PC-9 (cell line): ENCODE measurements at regions not wholly inside any gene's neighbourhood (a gene's known extent, or its start where the extent isn't known, plus 50 kb on each side); places are given as distances from the start of the nearest gene placed in this dataset.

Experiments used
- BruUV-seq: library from RNA; stranded (reverse); fragments of 400-500 nt; replicated peaks from 2 replicates; lab custom pipeline; 2021; lab: Mats Ljungman, UMichigan
- CTCF ChIA-PET: fragments of 300-600 bp; sonication (Branson Sonifier 250); formaldehyde crosslinking; loops from one replicate; lab custom pipeline; 2022; ENCODE audit warnings: antibody characterized with exemption; lab: Charles Lee
- POLR2A ChIA-PET: fragments of 300-600 bp; sonication (Branson Sonifier 250); formaldehyde crosslinking; loops from one replicate; lab custom pipeline; 2022; ENCODE audit warnings: antibody characterized with exemption; ENCODE audit not compliant: unreplicated experiment; lab: Charles Lee
- DNase-seq, 2 experiments: peaks; one replicate each; pipeline versions ENCODE4 v3.0.0 to v3.0.0-alpha.2; 2015 to 2022; ENCODE audit warnings: mixed read lengths in 1 of 2
- H2AFZ ChIP-seq: fragments of 200-600 bp; sonication (generic); 2 replicates; pipeline ENCODE4 v1.8.1; 2017; ENCODE audit warnings: antibody characterized with exemption
- H3F3A ChIP-seq: fragments of 200-600 bp; sonication (generic); 2 replicates; pipeline ENCODE4 v1.8.1; 2017; ENCODE audit warnings: antibody characterized with exemption, mild to moderate bottlenecking, low read depth; ENCODE audit not compliant: insufficient read depth
- H3K27ac ChIP-seq: fragments of 200-600 bp; sonication (generic); 2 replicates; pipeline ENCODE4 v1.6.1; 2016; ENCODE audit warnings: mixed run types
- H3K27me3 ChIP-seq: fragments of 200-600 bp; sonication (generic); 2 replicates; pipeline ENCODE4 v1.6.1; 2016; ENCODE audit warnings: low read depth, mixed run types; ENCODE audit not compliant: insufficient read depth
- H3K36me3 ChIP-seq: fragments of 200-600 bp; sonication (generic); 2 replicates; pipeline ENCODE4 v1.6.1; 2016; ENCODE audit warnings: low read depth, mixed run types
- H3K4me1 ChIP-seq: fragments of 200-600 bp; sonication (generic); replicated peaks from 2 replicates; pipeline ENCODE4 v1.6.1; 2016; ENCODE audit warnings: mixed run types; ENCODE audit not compliant: insufficient read depth
- H3K4me2 ChIP-seq: fragments of 200-600 bp; sonication (generic); 2 replicates; pipeline ENCODE4 v1.6.1; 2017; ENCODE audit warnings: mixed run types
- H3K4me3 ChIP-seq: fragments of 200-600 bp; sonication (generic); 2 replicates; pipeline ENCODE4 v1.6.1; 2016; ENCODE audit warnings: mixed run types
- H3K79me2 ChIP-seq: fragments of 200-600 bp; sonication (generic); 2 replicates; pipeline ENCODE4 v1.6.1; 2017; ENCODE audit warnings: low read depth, mixed run types
- H3K9me2 ChIP-seq: fragments of 200-600 bp; sonication (generic); 2 replicates; pipeline ENCODE4 v1.8.1; 2017; ENCODE audit warnings: mild to moderate bottlenecking; ENCODE audit not compliant: insufficient read depth
- H3K9me3 ChIP-seq: fragments of 200-600 bp; sonication (generic); 2 replicates; pipeline ENCODE4 v1.8.1; 2016; ENCODE audit warnings: low read depth; ENCODE audit not compliant: insufficient read depth
- H4K20me1 ChIP-seq: fragments of 200-600 bp; sonication (generic); 2 replicates; pipeline ENCODE4 v1.8.1; 2017; ENCODE audit not compliant: insufficient read depth
- EZH2 ChIP-seq: fragments of 200-600 bp; sonication (generic); IDR thresholded peaks from 2 replicates; pipeline ENCODE4 v1.8.0; 2017; ENCODE audit warnings: antibody characterized with exemption, low read depth
- intact Hi-C: fragments of 100-400 bp; cut with micrococcal nuclease; formaldehyde crosslinking; loops from one replicate; pipeline ENCODE4 v1.10.0; 2022; ENCODE audit not compliant: unreplicated experiment
- TF ChIP-seq, protein P1 (sequence below): fragments of 200-600 bp; sonication (generic); conservative IDR thresholded peaks from 2 replicates; pipeline ENCODE4 v1.6.1; 2017; ENCODE audit warnings: mixed run types, antibody characterized with exemption, mild to moderate bottlenecking, moderate library complexity

GRCh38 chr2:215743066-215743465, 270.3 kb downstream of the MREG start:
- Histone ChIP-seq H2AFZ (no peak overlapping the region), H3K9me3 (no peaks in the 10 kb centered on the region), H3K4me3 (no peak overlapping the region), H3K27me3 (no peaks in the 10 kb centered on the region), H3K9me2 (no peaks in the 10 kb centered on the region), H3F3A (no peaks in the 10 kb centered on the region), H4K20me1 (no peaks in the 10 kb centered on the region), H3K79me2 (no peaks in the 10 kb centered on the region), H3K27ac (no peak overlapping the region), H3K4me2 (no peak overlapping the region), H3K4me1 (peaks cover 5% of the 10 kb centered on the region; the same call in 1 of the 2 replicates), H3K36me3 (no peaks in the 10 kb centered on the region)
- ChIA-PET POLR2A (interaction anchor here (0.5 kb wide), 1 partner anchor 82 kb away, joined by 3 read pairs; no protein-coding TSS in a partner anchor), CTCF (no interaction called here)
- no TSS peak for BruUV-seq
- no peak for DNase-seq
- TF ChIP-seq, protein P1, sequence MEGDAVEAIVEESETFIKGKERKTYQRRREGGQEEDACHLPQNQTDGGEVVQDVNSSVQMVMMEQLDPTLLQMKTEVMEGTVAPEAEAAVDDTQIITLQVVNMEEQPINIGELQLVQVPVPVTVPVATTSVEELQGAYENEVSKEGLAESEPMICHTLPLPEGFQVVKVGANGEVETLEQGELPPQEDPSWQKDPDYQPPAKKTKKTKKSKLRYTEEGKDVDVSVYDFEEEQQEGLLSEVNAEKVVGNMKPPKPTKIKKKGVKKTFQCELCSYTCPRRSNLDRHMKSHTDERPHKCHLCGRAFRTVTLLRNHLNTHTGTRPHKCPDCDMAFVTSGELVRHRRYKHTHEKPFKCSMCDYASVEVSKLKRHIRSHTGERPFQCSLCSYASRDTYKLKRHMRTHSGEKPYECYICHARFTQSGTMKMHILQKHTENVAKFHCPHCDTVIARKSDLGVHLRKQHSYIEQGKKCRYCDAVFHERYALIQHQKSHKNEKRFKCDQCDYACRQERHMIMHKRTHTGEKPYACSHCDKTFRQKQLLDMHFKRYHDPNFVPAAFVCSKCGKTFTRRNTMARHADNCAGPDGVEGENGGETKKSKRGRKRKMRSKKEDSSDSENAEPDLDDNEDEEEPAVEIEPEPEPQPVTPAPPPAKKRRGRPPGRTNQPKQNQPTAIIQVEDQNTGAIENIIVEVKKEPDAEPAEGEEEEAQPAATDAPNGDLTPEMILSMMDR = no peak
- TF ChIP-seq EZH2 = no peak
- intact Hi-C loops = no loop called here

GRCh38 chr2:215742021-215742420, 271.3 kb downstream of the MREG start:
- DNase-seq = no peak
- Histone ChIP-seq H3K79me2 (no peaks in the 10 kb centered on the region), H2AFZ (no peak overlapping the region), H3F3A (no peaks in the 10 kb centered on the region), H3K9me3 (0 out of 2 replicates have a peak, but pooled peaks cover under 1% of the 10 kb centered on the region), H3K27me3 (no peaks in the 10 kb centered on the region), H3K9me2 (no peaks in the 10 kb centered on the region), H3K27ac (no peak overlapping the region), H3K4me2 (no peak overlapping the region), H3K4me3 (no peak overlapping the region), H4K20me1 (no peaks in the 10 kb centered on the region), H3K4me1 (peaks cover under 1% of the 10 kb centered on the region; the same call in 1 of the 2 replicates), H3K36me3 (no peaks in the 10 kb centered on the region)
- BruUV-seq = no TSS peak
- ChIA-PET CTCF (no interaction called here), POLR2A (no interaction called here)
- intact Hi-C loops = no loop called here
- TF ChIP-seq EZH2 = no peak
- TF ChIP-seq, protein P1 = no peak

DNA sequence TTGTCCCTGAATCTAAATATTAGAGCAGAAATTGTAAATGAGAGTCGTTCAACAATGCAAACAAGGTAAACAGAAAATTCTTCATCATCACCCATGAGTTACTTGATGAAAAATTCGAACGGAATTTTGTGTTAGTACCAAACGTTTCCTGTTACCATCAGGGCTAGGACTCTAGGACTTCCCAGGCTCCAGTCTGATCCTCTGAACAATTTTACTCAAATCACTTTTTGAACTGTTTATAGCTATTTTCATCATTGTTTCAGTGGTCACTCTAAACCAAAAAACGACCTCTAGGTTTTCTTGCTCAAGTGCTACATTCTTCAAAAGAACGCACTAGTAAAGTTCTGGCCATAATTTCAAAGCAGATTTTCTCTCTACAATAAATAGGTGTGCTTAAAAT, 273.3 kb downstream of the MREG start:
- CTCF ChIA-PET = no interaction called here
- no TSS peak for BruUV-seq

More for the DNA sequence above, 273.3 kb downstream of the MREG start:
- Histone ChIP-seq H3K27ac (no peak overlapping the region), H2AFZ (no peak overlapping the region), H4K20me1 (no peaks in the 10 kb centered on the region), H3F3A (no peaks in the 10 kb centered on the region), H3K27me3 (no peaks in the 10 kb centered on the region), H3K4me3 (no peak overlapping the region), H3K4me1 (no peaks in the 10 kb centered on the region), H3K36me3 (no peaks in the 10 kb centered on the region), H3K4me2 (no peak overlapping the region), H3K79me2 (no peaks in the 10 kb centered on the region), H3K9me2 (no peaks in the 10 kb centered on the region), H3K9me3 (0 out of 2 replicates have a peak, but pooled peaks cover 5% of the 10 kb centered on the region)
- no peak for DNase-seq
- POLR2A ChIA-PET = no interaction called here
- TF ChIP-seq, protein P1 = no peak
- no peak for TF ChIP-seq EZH2
- intact Hi-C loops = no loop called here
